GM19468 (cell line): ENCODE measurements at regions not wholly inside any gene's neighbourhood (a gene's known extent, or its start where the extent isn't known, plus 50 kb on each side); places are given as distances from the start of the nearest gene placed in this dataset.
A peak's percentile ranks its signal among the peaks of the same experiment; 100 is the strongest.
"Not testable (repeated sequence)": the region's sequence is repeated elsewhere in the genome, so short reads cannot be mapped to it uniquely, and the experiment has no call there.

Experiments used
- ATAC-seq: cut with Tn5 transposase; IDR thresholded peaks from one replicate; pipeline ENCODE4 v1.9.1; 2021; ENCODE audit warnings: mild to moderate bottlenecking, moderate library complexity, moderate number of reproducible peaks; ENCODE audit not compliant: unreplicated experiment; ENCODE audit errors: extremely low read depth

DNA sequence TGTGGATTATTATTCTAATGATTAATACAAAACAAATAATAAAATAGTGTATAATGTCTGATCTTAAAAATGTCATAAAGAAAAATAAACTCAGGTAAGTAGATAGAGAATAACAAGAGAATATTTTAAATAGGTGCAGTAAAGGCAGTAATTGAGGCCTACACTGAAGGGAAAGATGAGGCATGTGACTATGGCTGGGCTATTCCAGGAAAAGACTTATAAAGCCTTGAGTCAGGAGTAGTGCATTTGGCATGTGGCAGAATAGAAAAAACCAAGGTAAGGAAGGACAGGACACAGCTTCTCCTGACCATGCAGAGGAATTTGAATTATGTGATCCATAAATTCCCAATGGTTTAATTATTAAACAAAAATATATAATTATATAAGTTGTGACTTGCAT is 215.6 kb upstream of the C1QTNF3 start:
- not testable (repeated sequence) for ATAC-seq

DNA sequence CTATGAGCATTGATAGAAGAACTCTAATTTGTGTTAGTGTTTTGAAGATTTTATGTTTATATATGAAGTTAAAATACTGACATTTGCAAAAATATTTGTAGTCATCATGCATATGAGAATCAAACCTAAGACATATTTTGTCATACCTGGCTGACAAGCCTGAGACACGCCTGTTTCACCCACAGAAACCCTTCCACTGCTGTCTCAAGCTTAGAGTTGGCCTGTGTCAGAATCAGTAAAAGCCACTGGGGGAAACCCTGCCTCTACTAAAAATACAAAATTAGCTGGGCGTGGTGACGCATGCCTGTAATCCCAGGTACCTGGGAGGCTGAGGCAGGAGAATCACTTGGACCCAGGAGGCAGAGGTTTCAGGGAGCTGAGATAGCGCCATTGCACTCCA is 218.0 kb upstream of the C1QTNF3 start:
- ATAC-seq = not testable (repeated sequence)

DNA sequence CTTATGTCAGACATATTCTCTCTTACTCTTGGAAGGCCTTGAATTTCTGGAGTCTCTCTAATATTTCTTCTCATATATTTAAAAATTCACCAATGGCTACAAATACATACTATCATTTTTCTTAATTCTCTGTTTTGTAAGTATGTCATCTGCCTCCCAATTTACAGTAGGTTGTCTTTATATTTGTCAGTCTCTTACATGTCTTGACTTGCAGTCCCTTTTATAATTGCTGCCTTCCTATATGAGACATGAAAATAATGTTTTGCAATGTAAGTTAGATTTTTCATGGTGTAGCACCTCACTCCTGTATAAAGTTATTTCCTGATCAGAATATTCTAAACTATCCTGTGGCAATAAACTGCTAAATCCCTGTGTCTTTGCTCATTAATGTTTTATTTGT is 223.1 kb upstream of the C1QTNF3 start:
- not testable (repeated sequence) for ATAC-seq

DNA sequence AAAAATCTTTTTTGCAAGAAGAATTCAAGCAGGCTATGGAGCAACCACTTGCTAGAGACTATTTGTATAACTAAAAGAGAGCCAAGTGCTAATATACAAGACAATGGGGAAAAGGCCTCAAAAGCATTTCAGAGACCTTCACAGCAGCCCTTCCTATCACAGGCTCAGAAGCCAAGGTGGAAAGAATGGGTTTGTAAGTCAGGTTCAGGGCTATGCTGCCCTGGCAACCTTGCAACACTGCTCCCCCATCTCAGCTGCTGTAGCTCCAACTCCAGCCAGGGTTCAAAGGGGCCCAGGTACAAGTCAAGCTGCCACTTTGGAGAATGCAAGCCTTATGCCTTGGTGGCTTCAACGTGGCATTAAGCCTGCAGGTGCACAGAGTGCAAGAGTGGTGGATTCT is 253.7 kb upstream of the C1QTNF3 start:
- ATAC-seq = not testable (repeated sequence)

DNA sequence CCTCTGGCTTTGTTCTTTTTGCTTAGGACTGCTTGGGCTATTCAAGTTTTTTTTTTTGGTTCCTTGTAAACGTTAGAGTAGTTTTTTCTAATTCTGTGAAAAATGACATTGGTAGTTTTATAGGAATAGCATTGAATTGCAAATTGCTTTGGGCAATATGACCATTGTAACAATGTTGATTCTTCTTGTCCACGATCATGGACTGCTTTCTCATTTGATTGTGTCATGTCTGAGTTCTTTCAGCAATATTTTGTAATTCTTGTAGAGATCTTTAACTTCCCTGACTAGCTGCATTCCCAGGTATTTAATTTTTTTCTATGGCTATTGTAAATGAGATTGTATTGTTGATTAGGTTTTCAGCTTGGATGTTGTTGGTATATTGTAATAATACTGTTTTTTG is 286.2 kb upstream of the C1QTNF3 start:
- not testable (repeated sequence) for ATAC-seq

DNA sequence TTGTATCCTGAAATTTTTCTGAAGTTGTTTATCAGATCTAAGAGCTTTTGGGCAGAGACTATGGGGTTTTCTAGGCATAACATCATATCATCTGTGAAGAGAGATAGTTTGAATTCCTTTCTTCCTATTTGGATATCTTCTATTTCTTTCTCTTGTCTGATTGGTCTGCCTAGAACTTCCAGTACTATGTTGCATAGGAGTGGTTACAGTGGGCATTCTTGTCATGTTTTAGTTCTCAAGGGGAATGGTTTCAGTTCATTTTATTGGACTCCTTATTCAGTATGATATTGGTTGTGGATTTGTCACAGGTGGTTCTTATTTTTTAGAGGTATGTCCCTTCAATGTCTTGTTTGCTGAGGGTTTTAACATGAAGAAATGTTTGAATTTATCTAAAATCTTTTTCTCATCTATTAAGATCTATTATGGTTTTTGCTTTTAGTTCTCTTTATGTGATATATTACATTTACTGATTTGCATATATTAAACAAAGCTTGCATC is 286.6 kb upstream of the C1QTNF3 start:
- not testable (repeated sequence) for ATAC-seq

DNA sequence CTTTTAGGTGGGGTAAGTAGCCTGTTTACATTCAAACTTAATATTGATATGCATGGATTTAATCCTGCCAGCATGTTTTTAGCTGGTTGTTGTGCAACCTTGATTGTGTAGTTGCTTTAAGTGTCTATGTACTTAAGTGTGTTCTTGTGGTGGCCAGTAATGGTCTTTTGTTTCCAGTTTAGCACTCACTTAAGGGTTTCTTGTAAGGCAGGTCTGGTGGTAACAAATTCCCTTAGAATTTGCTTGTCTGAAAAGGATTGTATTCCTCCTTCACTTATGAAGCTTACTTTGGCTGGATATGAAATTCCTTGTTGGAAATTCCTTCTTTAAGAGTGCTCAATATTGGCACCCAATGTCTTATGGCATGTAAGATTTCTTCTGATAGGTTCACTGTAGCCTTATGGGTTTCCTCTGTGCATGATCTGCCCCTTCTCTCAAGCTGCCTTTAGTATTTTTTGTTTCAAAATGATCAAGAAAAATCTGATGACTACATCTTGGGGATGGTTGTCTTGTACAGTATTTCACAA is 289.0 kb upstream of the C1QTNF3 start:
- not testable (repeated sequence) for ATAC-seq

DNA sequence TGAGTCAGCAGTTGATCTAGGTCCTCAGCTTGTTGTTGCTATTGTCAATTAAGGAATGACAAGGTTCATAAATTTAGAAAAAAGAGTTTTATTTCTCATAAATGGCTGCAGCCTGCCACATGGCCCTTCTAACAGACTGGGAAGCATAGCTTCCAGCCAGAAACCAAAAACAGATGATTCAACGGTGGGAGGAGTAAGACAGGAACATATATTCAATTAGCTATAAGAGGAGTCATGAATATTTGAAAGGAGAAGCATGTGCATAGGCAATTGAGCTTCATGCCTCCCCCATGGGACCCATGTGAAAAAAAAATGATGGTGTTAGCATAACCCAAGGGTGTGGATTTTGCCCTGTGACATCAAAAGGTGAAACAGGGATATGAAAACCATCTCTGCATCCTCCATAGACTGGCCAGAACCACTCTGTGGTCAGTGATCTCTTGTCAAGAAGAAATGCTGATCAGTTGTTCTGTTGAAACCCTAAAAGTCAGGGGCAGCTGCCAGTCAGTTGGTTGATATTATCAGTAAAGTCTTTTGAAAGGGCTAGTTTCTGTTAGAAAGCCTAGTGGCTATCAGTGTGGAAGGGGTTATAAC is 296.5 kb upstream of the C1QTNF3 start:
- not testable (repeated sequence) for ATAC-seq

DNA sequence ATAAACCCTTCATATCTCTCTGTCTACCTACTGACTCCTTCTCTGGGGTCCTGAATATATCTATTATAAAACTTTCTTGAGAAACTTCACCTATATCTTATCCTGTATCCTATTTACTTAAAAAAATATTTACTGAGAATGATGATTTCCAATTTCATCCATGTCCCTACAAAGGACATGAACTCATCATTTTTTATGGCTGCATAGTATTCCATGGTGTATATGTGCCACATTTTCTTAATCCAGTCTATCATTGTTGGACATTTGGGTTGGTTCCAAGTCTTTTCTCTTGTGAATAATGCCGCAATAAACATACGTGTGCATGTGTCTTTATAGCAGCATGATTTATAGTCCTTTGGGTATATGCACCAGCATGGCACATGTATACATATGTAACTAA is 301.7 kb upstream of the RAI14 start:
- not testable (repeated sequence) for ATAC-seq

DNA sequence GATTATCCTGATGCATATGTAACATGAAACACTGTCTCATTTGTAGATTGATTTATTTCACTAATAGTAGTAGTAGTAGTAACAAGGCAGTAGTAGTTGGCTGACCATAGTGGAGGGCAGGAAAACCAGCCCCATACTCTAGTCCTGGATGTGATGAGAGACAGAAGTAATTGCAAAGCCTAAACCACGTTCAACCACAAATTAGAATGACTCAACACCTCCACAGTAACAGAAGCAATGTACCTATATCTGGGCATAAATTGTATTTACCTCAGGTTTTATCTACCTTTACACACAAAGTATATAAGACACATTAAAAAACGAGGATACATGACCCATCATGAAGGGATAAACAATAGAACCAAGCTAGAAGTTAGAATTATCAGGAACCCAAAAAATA is 284.7 kb upstream of the RAI14 start:
- ATAC-seq = not testable (repeated sequence)

DNA sequence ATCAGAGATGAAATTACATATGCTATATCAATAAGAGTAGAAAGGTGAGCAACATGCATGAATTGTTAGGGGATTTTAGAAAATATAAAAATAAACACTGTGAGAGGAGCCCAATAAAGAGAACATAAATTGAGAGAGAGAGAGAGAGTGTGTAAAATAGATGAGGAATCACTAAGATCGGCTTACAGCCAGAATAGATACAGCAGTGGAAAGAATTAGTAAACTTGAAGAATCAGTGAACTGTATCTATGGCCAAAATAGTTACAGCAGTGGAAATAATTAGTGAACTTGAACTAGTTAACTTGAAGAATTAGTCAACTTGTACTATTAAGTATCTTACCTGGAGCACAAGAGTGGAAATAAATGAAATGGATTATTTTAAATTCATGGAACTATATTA is 284.3 kb upstream of the RAI14 start:
- ATAC-seq = not testable (repeated sequence)

DNA sequence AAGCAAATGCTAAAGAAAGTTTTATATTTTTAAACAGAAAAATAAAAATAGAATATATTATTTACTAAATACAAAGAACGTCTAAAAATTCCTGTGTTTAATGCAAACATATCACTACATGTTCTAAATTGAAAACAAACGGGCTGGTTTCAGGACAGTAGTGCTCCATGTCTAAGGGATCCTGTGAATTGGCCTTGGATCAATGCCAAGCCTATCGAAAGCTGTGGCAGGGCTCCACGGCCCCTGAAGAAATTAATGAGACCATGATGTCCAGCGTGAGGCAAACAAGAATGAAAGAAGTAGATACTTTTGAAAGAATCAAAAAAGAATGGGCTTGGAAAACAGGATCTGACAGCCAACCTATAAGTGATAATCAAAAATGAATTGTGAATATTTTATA is 283.4 kb upstream of the RAI14 start:
- not testable (repeated sequence) for ATAC-seq

DNA sequence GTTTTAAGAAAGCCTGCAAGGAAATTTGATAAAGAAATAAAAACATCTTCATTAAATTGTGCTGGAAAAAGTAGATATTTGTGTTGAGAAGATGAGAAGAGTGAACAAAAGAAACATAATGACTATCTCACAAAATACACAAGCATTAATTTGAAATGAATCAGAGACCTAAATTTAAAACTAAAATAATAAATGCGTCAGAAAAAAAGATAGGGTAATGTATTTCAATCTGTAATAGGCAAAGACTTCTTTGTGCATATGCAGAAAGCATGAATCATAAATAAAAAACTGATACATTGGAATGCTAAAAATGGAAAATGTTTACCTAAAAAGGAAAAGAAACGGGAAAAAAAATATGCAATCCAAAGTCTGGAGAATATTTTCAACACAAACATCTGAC is 278.5 kb upstream of the RAI14 start:
- not testable (repeated sequence) for ATAC-seq

DNA sequence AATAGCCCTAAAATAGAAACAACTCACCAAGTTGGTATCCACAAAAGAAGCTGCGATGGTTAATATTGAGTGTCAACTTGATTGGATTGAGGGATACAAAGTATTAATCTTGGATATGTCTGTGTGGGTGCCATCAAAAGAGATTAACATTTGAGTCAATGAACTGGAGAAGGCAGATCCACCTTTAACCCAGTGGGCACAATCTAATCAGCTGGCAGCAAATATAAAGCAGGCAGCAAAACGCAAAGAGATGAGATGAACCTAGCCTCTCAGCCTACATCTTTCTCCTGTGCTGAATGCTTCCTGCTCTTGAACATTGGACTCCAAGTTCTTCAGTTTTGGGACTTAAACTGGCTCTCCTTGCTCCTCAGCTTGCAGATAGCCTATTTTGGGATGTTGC is 277.6 kb upstream of the RAI14 start:
- ATAC-seq = not testable (repeated sequence)

DNA sequence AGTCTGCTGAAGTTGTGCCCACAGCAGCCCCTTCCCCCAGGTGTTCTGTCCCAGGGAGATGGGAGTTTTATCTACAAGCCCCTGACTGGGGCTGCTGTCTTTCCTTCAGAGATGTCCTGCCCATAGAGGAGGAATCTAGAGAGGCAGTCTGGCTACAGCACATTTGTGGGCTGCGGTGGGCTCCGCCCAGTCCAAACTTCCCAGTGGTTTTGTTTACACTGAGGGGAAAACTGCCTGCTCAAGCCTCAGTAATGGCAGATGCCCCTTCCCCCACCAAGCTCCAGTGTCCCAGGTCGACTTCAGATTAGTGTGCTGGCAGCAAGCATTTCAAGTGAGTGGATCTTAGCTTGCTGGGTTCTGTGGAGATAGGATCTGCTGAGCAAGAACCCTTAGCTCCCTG is 267.4 kb upstream of the RAI14 start:
- ATAC-seq = not testable (repeated sequence)

DNA sequence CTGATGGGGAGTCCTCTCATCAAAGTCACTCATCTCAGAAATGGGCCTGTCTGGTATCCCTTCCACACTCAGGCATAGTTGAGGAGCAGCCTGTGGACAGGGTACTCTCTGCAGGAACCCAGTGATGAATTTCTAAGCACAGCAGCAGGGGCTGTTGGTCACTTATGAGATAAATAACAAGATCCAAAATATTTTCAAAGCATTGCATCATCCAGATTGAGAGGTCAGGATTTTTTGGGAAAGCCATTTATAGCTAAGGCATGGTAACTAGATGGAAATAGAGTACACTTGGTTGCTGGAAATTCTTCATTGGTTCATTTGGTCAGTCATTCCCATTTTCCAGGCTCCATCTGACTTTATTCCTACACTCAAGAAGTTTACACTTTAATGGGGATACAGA is 246.8 kb upstream of the RAI14 start:
- no peak for ATAC-seq

DNA sequence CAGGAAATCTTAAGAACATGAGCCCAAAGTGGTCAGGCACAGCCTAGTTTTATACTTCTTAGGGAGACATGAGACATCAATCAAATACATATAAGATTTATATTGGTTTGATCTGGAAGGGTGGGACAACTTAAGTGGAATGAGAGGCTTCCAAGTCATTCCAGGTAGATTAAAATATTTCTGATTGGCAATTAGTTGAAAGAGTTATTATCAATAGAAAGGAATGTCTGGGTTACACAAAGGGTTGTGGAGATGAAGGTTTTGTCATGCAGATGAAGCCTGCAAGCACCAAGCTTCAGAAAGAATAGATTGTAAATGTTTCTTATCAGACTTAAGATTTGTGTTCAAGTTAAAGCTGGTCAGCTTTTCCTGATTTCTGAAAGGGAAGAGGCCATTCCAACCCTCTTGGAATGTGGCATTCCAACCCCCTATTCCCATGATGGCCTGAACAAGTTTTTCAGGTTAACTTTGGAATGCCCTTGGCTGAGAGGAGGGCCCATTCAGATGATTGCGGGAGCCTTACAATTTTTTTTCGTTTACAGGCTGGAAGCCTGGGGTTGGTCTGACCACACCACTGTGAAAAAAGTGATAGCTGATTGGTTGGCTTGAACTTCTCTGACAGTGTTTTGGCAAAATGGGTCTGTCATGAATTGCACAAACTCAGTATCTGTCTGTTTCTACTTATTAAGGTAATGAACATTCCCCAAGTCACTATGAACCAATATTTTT is 245.6 kb upstream of the RAI14 start:
- no peak for ATAC-seq

DNA sequence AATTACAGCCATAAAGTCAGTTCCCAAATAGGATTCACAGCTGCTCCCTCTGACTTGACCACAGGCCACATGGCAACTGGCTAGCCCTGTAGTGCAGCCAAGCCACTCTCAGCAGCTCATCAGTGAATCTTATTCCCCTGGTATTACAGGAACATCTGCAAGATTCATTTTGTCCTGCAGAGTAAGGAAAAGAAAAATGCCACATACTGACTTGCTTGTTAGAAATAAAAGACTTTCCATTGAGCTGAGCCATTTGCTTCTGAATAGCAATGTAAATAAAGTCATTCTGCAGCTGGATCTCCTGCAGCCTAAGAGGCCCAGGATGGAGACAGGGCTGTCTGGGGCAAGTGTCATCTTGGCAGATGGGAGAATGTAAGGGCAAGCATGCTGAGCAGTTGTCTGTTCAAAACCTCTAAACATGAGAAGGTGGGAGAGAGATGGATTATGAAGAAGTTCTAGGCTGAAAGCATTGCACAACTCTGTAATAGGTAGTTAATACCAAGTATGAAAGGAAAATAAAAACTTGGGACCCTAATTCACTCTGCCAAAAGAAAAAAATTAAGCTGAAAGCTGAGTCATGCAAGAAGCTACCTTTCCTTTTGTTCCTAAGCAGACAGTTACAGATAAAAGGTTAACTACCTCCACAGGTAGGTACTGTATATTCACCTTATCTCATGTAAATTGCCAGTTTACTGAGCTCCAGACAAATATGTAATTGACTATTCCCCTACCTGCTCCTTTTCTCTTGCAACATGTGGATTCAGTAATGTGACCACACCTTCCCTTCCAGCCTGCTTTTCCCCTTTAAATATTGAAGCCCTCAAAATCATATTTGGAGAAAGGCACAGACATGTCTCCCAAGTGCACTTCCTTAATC is 244.4 kb upstream of the RAI14 start:
- no peak for ATAC-seq

DNA sequence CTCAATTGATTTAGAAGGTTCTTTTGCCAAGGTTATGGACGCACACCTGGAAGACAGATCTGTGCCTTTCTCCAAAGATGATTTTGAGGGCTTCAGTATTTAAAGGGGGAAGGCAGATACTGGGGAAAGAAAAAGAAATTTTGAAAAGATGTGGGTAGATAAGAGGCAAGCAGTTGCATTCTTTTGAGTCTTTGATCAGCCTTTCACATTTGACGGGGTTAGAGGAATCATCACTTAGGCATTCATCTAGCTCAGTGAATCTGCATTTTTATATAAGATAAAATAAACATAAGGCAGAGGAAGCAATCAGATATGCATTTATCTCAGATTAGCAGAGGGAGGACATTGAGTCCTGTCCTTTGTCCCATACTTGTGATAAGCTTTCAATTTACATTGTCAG is 243.4 kb upstream of the RAI14 start:
- no peak for ATAC-seq

DNA sequence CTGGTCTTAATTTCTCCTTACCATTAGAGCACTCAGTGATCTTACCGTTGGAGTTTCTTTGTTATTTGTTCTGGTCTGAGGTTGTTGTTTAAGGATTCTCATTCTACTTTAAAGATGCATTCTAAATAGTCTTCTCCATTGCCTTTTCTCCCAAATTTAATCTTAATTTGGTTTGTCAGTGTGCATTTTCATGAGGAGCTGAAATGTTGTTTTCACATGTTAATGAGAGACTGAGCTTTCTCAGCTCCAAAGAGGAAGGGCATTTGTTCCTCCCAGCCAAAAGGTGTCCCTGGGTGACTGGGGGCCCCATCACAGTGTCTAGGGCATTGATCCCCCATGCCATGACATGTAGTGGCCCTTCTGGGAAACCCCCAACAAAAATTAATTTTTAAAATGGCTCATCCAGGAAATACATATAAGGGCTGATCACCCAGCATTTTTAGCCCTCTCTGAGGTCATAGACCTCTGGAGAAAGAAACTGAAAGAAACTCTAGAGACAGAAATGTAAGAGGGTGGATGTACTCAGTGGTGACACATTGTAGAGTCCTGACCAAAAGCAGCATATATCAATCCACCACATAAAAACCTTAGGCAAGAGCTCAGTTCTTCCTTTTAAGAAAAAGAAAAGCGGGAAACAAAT is 240.4 kb upstream of the RAI14 start:
- ATAC-seq = peak; percentile 99
